H1 (cell line): ENCODE measurements at regions not wholly inside any gene's neighbourhood (a gene's known extent, or its start where the extent isn't known, plus 50 kb on each side); places are given as distances from the start of the nearest gene placed in this dataset.

Source experiments
- CTCF ChIA-PET: fragments of 300-600 bp; sonication (Branson Sonifier 250); formaldehyde crosslinking; loops from one replicate; lab custom pipeline; 2021; ENCODE audit not compliant: partially characterized antibody; lab: Charles Lee
- POLR2A ChIA-PET: fragments of 300-600 bp; sonication (Branson Sonifier 250); formaldehyde crosslinking; loops from one replicate; lab custom pipeline; 2021; ENCODE audit warnings: inconsistent platforms; ENCODE audit not compliant: partially characterized antibody; lab: Charles Lee
- DNase-seq, 2 experiments: peaks; one replicate each; pipeline versions ENCODE4 v3.0.0 to v3.0.0-alpha.2; 2010 to 2022; ENCODE audit warnings: low spot score in 2 of 2, low read depth in 1 of 2, mixed read lengths in 1 of 2
- FAIRE-seq: peaks from 2 replicates; lab custom pipeline; 2011; peaks lifted over from hg19 to GRCh38; lab: Jason Lieb, UNC
- H2AFZ ChIP-seq: 2 replicates; pipeline ENCODE4 v1.8.1; 2012; ENCODE audit warnings: low read length, inconsistent platforms
- H2AK5ac ChIP-seq: 2 replicates; pipeline ENCODE4 v1.6.1; 2013; ENCODE audit warnings: low read depth, low read length
- H2BK120ac ChIP-seq: replicated peaks from 2 replicates; pipeline ENCODE3; 2013; ENCODE audit warnings: low read depth, low read length, inconsistent platforms
- H2BK12ac ChIP-seq: 2 replicates; pipeline ENCODE4 v1.6.1; 2013; ENCODE audit warnings: low read depth, low read length
- H2BK15ac ChIP-seq: 2 replicates; pipeline ENCODE4 v1.6.1; 2013; ENCODE audit warnings: low read length
- H2BK20ac ChIP-seq: 2 replicates; pipeline ENCODE4 v1.6.1; 2013; ENCODE audit warnings: low read length
- H2BK5ac ChIP-seq: 2 replicates; pipeline ENCODE4 v1.6.1; 2013; ENCODE audit warnings: low read depth, low read length
- H3K14ac ChIP-seq: 2 replicates; pipeline ENCODE4 v1.6.1; 2013; ENCODE audit warnings: inconsistent platforms; ENCODE audit not compliant: insufficient read length
- H3K18ac ChIP-seq: 2 replicates; pipeline ENCODE4 v1.6.1; 2013; ENCODE audit warnings: low read length; ENCODE audit errors: extremely low read depth
- H3K23ac ChIP-seq: 2 replicates; pipeline ENCODE4 v1.6.1; 2013; ENCODE audit warnings: inconsistent platforms; ENCODE audit not compliant: insufficient read length
- H3K23me2 ChIP-seq: 2 replicates; pipeline ENCODE4 v1.6.1; 2013; ENCODE audit warnings: low read depth, low read length
- H3K27ac ChIP-seq: 2 replicates; pipeline ENCODE4 v1.6.1; 2011; ENCODE audit warnings: low read depth, low read length, inconsistent platforms
- H3K27me3 ChIP-seq, 4 experiments: replicated peaks in 1 of 4; 1 replicate in 1 of 4; 2 replicates in 3 of 4; pipeline versions ENCODE4 v1.6.1 to v1.8.1; 2011 to 2013; ENCODE audit warnings: low read length in 3 of 4, mild to moderate bottlenecking in 3 of 4, inconsistent platforms in 2 of 4, mixed read lengths in 2 of 4, moderate library complexity in 1 of 4; ENCODE audit not compliant: control insufficient read depth in 3 of 4, insufficient read depth in 3 of 4; ENCODE audit errors: extremely low read depth in 1 of 4
- H3K36me3 ChIP-seq, 4 experiments: 2 replicates each; pipeline versions ENCODE4 v1.6.1 to v1.8.1; 2011 to 2013; ENCODE audit warnings: mild to moderate bottlenecking in 4 of 4, low read length in 3 of 4, moderate library complexity in 2 of 4, control low read depth in 1 of 4, inconsistent platforms in 1 of 4; ENCODE audit not compliant: insufficient read depth in 4 of 4, control insufficient read depth in 2 of 4
- H3K4ac ChIP-seq: replicated peaks from 2 replicates; pipeline ENCODE3; 2013; ENCODE audit warnings: low read length, low read depth, mixed read lengths, inconsistent platforms; ENCODE audit not compliant: insufficient read length
- H3K4me1 ChIP-seq, 4 experiments: replicated peaks in 1 of 4; 1 replicate in 1 of 4; 2 replicates in 3 of 4; pipeline versions ENCODE4 v1.6.1 to v1.8.1; 2011 to 2013; ENCODE audit warnings: low read length in 3 of 4, inconsistent platforms in 2 of 4, mixed read lengths in 1 of 4; ENCODE audit not compliant: insufficient read depth in 4 of 4, control insufficient read depth in 3 of 4
- H3K4me2 ChIP-seq, 2 experiments: 2 replicates each; pipeline versions ENCODE4 v1.6.1 to v1.8.1; 2011 to 2013; ENCODE audit warnings: low read depth in 2 of 2, low read length in 2 of 2, control low read depth in 1 of 2, inconsistent platforms in 1 of 2, mild to moderate bottlenecking in 1 of 2; ENCODE audit not compliant: insufficient read depth in 1 of 2
- H3K4me3 ChIP-seq, 4 experiments: fragments of 200-600, 300-600 bp in 1 of 4; sonication (generic), shearing (Covaris generic), sonication (Bioruptor Twin) in 1 of 4; 2 replicates each; pipeline versions ENCODE4 v1.5.1 to v1.8.1; 2011 to 2016; ENCODE audit warnings: low read length in 4 of 4, low read depth in 3 of 4, control low read depth in 2 of 4, inconsistent platforms in 2 of 4, mild to moderate bottlenecking in 2 of 4, mixed read lengths in 1 of 4, moderate library complexity in 1 of 4; ENCODE audit not compliant: insufficient read depth in 2 of 4; ENCODE audit errors: extremely low read depth in 1 of 4
- H3K56ac ChIP-seq: replicated peaks from 2 replicates; pipeline ENCODE3; 2013; ENCODE audit warnings: low read depth, mild to moderate bottlenecking, mixed read lengths, low read length, inconsistent platforms; ENCODE audit not compliant: insufficient read length
- H3K79me1 ChIP-seq: 2 replicates; pipeline ENCODE4 v1.6.1; 2013; ENCODE audit warnings: low read depth, low read length, control low read depth
- H3K79me2 ChIP-seq, 2 experiments: 2 replicates each; pipeline versions ENCODE4 v1.6.1 to v1.8.1; 2012 to 2013; ENCODE audit warnings: low read length in 2 of 2, mild to moderate bottlenecking in 2 of 2, inconsistent platforms in 1 of 2; ENCODE audit not compliant: insufficient read depth in 2 of 2, control insufficient read depth in 1 of 2
- H3K9ac ChIP-seq, 4 experiments: replicated peaks in 1 of 4; 1 replicate in 1 of 4; 2 replicates in 3 of 4; pipeline versions ENCODE4 v1.6.1 to v1.8.1; 2011 to 2013; ENCODE audit warnings: low read depth in 3 of 4, low read length in 3 of 4, control low read depth in 2 of 4, mild to moderate bottlenecking in 2 of 4, moderate library complexity in 2 of 4, inconsistent platforms in 1 of 4; ENCODE audit errors: extremely low read depth in 1 of 4
- H3K9me3 ChIP-seq, 2 experiments: 2 replicates each; pipeline versions ENCODE4 v1.6.1 to v1.8.1; 2012 to 2013; ENCODE audit warnings: mild to moderate bottlenecking in 2 of 2, moderate library complexity in 2 of 2, control low read depth in 1 of 2, inconsistent platforms in 1 of 2, low read depth in 1 of 2, low read length in 1 of 2, mixed read lengths in 1 of 2; ENCODE audit not compliant: insufficient read depth in 2 of 2
- H4K20me1 ChIP-seq, 2 experiments: replicated peaks in 1 of 2; 2 replicates each; pipeline versions ENCODE3 to v1.8.1; 2011 to 2013; ENCODE audit warnings: inconsistent platforms in 2 of 2, low read length in 2 of 2, mild to moderate bottlenecking in 1 of 2; ENCODE audit not compliant: insufficient read depth in 2 of 2, control insufficient read depth in 1 of 2
- H4K5ac ChIP-seq: 2 replicates; pipeline ENCODE4 v1.6.1; 2013; ENCODE audit warnings: low read length, low read depth, mixed read lengths, inconsistent platforms; ENCODE audit not compliant: insufficient read length
- H4K8ac ChIP-seq: 2 replicates; pipeline ENCODE4 v1.8.0; 2013; ENCODE audit warnings: mild to moderate bottlenecking, moderate library complexity, low read length, inconsistent platforms; ENCODE audit not compliant: insufficient read depth; ENCODE audit errors: extremely low read depth
- H4K91ac ChIP-seq: replicated peaks from 2 replicates; pipeline ENCODE3; 2013; ENCODE audit warnings: low read length, mixed read lengths, inconsistent platforms; ENCODE audit not compliant: insufficient read length
- BCL11A ChIP-seq, 2 experiments: IDR thresholded peaks; one replicate each; pipeline ENCODE4 v1.6.1; 2011; ENCODE audit warnings: low read depth in 2 of 2, low read length in 2 of 2, mild to moderate bottlenecking in 2 of 2
- CTBP2 ChIP-seq: IDR thresholded peaks from 2 replicates; pipeline ENCODE4 v1.7.0; 2011; ENCODE audit warnings: borderline replicate concordance, mild to moderate bottlenecking, moderate library complexity, mixed read lengths, low read length; ENCODE audit not compliant: insufficient read depth, insufficient read length
- EGR1 ChIP-seq: IDR thresholded peaks from 2 replicates; pipeline ENCODE4 v1.6.1; 2011; ENCODE audit warnings: low read depth, low read length, borderline replicate concordance
- EP300 ChIP-seq, 2 experiments: IDR thresholded peaks; 1 replicate in 1 of 2; 2 replicates in 1 of 2; pipeline ENCODE4 v1.6.1; 2011 to 2012; ENCODE audit warnings: low read depth in 2 of 2, low read length in 2 of 2, mild to moderate bottlenecking in 2 of 2, borderline replicate concordance in 1 of 2, inconsistent platforms in 1 of 2, moderate library complexity in 1 of 2
- FOSL1 ChIP-seq: IDR thresholded peaks from 2 replicates; pipeline ENCODE4 v1.6.1; 2011; ENCODE audit warnings: mild to moderate bottlenecking, low read depth, low read length, moderate library complexity; ENCODE audit not compliant: insufficient read depth
- NRF1 ChIP-seq: IDR thresholded peaks from 2 replicates; pipeline ENCODE4 v1.6.1; 2011; ENCODE audit warnings: mild to moderate bottlenecking, low read depth, low read length, improper control_type of control experiment
- POLR2A ChIP-seq, 2 experiments: IDR thresholded peaks; 1 replicate in 1 of 2; 2 replicates in 1 of 2; pipeline ENCODE4 v1.6.1; 2011; ENCODE audit warnings: low read depth in 2 of 2, low read length in 2 of 2, mild to moderate bottlenecking in 2 of 2; ENCODE audit errors: control extremely low read depth in 1 of 2
- SIN3A ChIP-seq, 2 experiments: IDR thresholded peaks in 1 of 2; conservative IDR thresholded peaks in 1 of 2; 2 replicates each; pipeline ENCODE4 v1.6.1; 2011 to 2012; ENCODE audit warnings: low read length in 2 of 2, improper control_type of control experiment in 1 of 2, low read depth in 1 of 2, mild to moderate bottlenecking in 1 of 2
- SIRT6 ChIP-seq: IDR thresholded peaks from one replicate; pipeline ENCODE4 v1.7.1; 2012; ENCODE audit warnings: low read length, inconsistent platforms
- SP2 ChIP-seq: IDR thresholded peaks from 2 replicates; pipeline ENCODE4 v1.6.1; 2012; ENCODE audit warnings: mild to moderate bottlenecking, low read length, inconsistent platforms
- SP4 ChIP-seq: IDR thresholded peaks from 2 replicates; pipeline ENCODE4 v1.6.1; 2012; ENCODE audit warnings: low read length, inconsistent platforms
- SRF ChIP-seq: IDR thresholded peaks from 2 replicates; pipeline ENCODE4 v1.6.1; 2011; ENCODE audit warnings: mild to moderate bottlenecking, low read depth, low read length, moderate library complexity
- SUZ12 ChIP-seq: fragments of 200-600 bp; sonication (generic); IDR thresholded peaks from 2 replicates; pipeline ENCODE4 v1.6.1; 2012; ENCODE audit warnings: mild to moderate bottlenecking, inconsistent platforms, low read length, moderate library complexity, mixed read lengths
- ZNF274 ChIP-seq: IDR thresholded peaks from 2 replicates; pipeline ENCODE4 v1.7.0; 2012; ENCODE audit warnings: low read length, borderline replicate concordance; ENCODE audit errors: extremely low read depth
- WGBS, 2 experiments: shearing (Covaris generic) in 1 of 2; methylation state at CpG; one replicate each; pipeline versions ENCODE4 v1.1.6 to v1.1.7; 2013 to 2015; ENCODE audit warnings: low lambda C conversion rate in 2 of 2, mixed read lengths in 2 of 2, inconsistent platforms in 1 of 2, low coverage in 1 of 2, missing lambda C conversion rate in 1 of 2; ENCODE audit not compliant: insufficient replicate concordance in 2 of 2, insufficient coverage in 1 of 2, insufficient read length in 1 of 2; ENCODE audit errors: extremely low coverage in 1 of 2, missing lambda C conversion rate in 1 of 2; 5-methylcytosine and 5-hydroxymethylcytosine counted together

DNA sequence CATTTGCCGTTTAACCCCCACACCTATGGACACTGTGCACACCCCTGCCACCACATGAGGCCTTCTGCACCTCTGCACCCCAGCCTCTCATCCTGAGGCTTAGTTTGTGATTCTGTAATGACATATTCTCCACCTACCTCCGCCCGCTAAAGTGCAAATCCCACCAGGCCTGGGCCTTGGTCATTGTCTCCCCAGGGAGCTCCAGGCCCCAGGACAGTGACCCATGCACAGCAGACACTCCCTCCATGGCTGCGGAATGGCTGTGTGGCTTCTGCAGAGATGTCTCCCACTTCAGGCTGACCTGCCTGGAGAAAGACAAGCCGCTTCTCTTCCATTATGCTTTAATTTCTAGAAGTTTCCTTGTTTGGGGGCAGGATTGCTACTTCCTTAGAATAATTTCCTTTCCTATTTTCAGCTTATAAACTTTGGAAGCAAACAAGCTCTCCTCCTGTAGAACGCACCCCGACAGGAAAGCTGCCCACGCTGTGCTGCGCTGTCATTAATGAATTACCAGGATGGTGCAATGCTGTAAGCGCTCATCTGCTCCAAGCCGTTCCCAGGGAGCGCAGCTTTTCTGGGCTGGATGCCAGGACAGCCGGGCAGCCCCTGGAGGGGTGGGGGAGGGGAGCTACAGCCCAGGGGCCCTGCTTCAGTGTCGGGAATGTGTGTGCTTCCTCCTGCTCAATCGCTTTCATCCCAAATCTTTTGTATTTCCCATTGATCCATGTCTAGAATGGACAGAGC, 618.0 kb downstream of the BRD1 start:
- H3K4ac ChIP-seq = no peak overlapping the region
- no peak overlapping the region for H3K18ac ChIP-seq
- no peak overlapping the region for H3K23ac ChIP-seq
- H2AFZ ChIP-seq = no peak overlapping the region
- H3K9me3 ChIP-seq = no peaks in the 10 kb centered on the region
- H2BK20ac ChIP-seq = no peak overlapping the region
- WGBS, 2 experiments = 89% methylated on average over 12 of the region's 15 CpGs; no CpG with 5 or more reads in 1 of the 2 experiments
- no peak overlapping the region for H3K9ac ChIP-seq
- no peak overlapping the region for H3K4me2 ChIP-seq
- no peak overlapping the region for H2BK12ac ChIP-seq
- FAIRE-seq (no peak), DNase-seq (peak in 1 of 2 experiments; percentile 31)
- H3K56ac ChIP-seq = no peak overlapping the region
- no peak overlapping the region for H3K14ac ChIP-seq
- CTCF ChIA-PET = interaction anchor here (0.7 to 1.2 kb wide), 3 partner anchors 12 to 98 kb away, joined by 3 read pairs; no protein-coding TSS in a partner anchor
- H3K23me2 ChIP-seq = no peaks in the 10 kb centered on the region
- H4K20me1 ChIP-seq = peaks cover 0 to 3% of the 10 kb centered on the region in 2 experiments
- no peak overlapping the region for H2AK5ac ChIP-seq
- no peak overlapping the region for H2BK120ac ChIP-seq
- no peak overlapping the region for H2BK15ac ChIP-seq
- H3K4me1 ChIP-seq = no peaks in the 10 kb centered on the region
- no peaks in the 10 kb centered on the region for H3K27me3 ChIP-seq
- POLR2A ChIA-PET = no interaction called here
- no peak overlapping the region for H4K5ac ChIP-seq
- no peak overlapping the region for H4K8ac ChIP-seq
- H3K4me3 ChIP-seq = no peak overlapping the region
- H3K79me1 ChIP-seq = no peaks in the 10 kb centered on the region
- no peaks in the 10 kb centered on the region for H3K36me3 ChIP-seq
- no peak overlapping the region for H2BK5ac ChIP-seq
- H3K79me2 ChIP-seq = no peaks in the 10 kb centered on the region
- no peak overlapping the region for H3K27ac ChIP-seq
- H4K91ac ChIP-seq = no peak overlapping the region
- no peak for TF ChIP-seq EGR1
- no peak for TF ChIP-seq POLR2A (IDR thresholded peaks at IDR 0.05; ENCODE audit: control extremely low read depth in 1 of 2, low read depth in 2 of 2, low read length in 2 of 2)
- no peak for TF ChIP-seq BCL11A (IDR thresholded peaks at IDR 0.05; ENCODE audit: low read depth in 2 of 2, low read length in 2 of 2)
- no peak for TF ChIP-seq SIN3A (conservative IDR thresholded peaks at IDR 0.05 in 1 of 2, IDR thresholded peaks at IDR 0.05 in 1 of 2; ENCODE audit: low read depth in 1 of 2, low read length in 2 of 2)
- TF ChIP-seq SRF = no peak
- no peak for TF ChIP-seq NRF1
- no peak for TF ChIP-seq CTBP2
- TF ChIP-seq FOSL1 = no peak
- no peak for TF ChIP-seq EP300 (IDR thresholded peaks at IDR 0.05; ENCODE audit: borderline replicate concordance in 1 of 2, low read depth in 2 of 2, low read length in 2 of 2)
- no peak for TF ChIP-seq SP4
- no peak for TF ChIP-seq SP2
- TF ChIP-seq SIRT6 = no peak
- no peak for TF ChIP-seq SUZ12
- TF ChIP-seq ZNF274 = no peak
